RCC 7860 (cell line): ENCODE measurements at regions not wholly inside any gene's neighbourhood (a gene's known extent, or its start where the extent isn't known, plus 50 kb on each side); places are given as distances from the start of the nearest gene placed in this dataset.
"Not testable (repeated sequence)": the region's sequence is repeated elsewhere in the genome, so short reads cannot be mapped to it uniquely, and the experiment has no call there.

ENCODE experiments used
- DNase-seq: peaks from one replicate; pipeline ENCODE4 v3.0.0-alpha.2; 2015; ENCODE audit warnings: low spot score
- FAIRE-seq: peaks from 2 replicates; lab custom pipeline; 2012; peaks lifted over from hg19 to GRCh38; lab: Jason Lieb, UNC

DNA sequence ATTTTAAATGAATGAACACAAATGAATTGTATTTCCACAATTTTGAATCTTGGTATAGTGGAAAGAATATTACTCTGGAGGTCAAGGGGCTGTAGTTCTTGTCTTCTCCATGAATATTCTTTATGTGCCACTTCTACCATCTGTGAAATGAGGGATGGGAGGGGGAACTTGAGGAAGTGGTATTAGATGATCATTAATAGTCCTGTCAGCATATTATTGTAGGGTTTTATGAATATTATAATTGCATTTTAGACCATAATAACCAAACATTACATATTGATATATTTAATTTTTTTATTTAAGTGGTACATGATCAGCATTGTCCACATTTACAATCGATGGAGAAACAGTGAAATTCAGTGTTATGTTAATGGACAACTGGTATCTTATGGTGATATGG lies 205.8 kb downstream of the CCDC74A start:
- not testable (repeated sequence) for FAIRE-seq, DNase-seq

DNA sequence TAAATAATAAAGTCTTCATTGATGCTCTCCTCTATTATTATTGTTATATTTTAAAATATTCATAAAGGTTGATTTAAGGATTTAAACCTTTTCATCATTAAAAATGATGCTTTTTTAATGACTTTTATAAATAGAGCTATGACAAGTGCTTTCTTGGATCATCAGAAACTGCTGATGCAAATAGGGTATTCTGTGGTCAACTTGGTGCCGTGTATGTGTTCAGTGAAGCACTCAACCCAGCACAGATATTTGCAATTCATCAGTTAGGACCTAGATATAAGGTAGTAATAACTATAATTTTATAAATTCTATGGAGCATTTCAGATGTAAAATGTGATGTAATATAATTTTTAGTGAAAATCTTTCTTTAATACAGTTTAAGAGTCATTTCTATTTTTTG lies 208.7 kb downstream of the CCDC74A start:
- not testable (repeated sequence) for FAIRE-seq, DNase-seq

- not testable (repeated sequence) for FAIRE-seq, DNase-seq
Measured at GRCh38 chr2:131738533-131738932, 210.8 kb downstream of the CCDC74A start.

DNA sequence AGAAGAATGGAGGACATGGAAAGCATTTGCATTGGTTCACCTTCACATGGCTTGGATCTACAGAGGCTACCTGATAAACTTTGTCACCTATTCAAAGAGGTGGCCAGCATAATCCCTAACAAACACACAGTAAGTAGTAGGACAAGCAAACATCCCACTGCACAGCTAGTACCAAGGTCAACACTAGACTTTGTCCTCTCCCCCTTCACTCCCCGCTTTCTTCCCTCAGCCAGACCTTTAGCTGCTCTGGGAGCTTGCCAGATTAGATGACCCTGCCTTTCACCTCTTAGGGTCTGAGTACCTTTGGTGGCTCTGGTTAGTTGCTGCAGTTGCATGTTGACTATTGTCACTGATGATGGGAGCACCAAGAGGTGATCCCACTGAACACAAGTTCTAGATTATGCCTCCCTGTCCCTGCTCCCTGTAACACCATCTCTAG lies 211.3 kb downstream of the CCDC74A start:
- DNase-seq, FAIRE-seq: not testable (repeated sequence)

DNA sequence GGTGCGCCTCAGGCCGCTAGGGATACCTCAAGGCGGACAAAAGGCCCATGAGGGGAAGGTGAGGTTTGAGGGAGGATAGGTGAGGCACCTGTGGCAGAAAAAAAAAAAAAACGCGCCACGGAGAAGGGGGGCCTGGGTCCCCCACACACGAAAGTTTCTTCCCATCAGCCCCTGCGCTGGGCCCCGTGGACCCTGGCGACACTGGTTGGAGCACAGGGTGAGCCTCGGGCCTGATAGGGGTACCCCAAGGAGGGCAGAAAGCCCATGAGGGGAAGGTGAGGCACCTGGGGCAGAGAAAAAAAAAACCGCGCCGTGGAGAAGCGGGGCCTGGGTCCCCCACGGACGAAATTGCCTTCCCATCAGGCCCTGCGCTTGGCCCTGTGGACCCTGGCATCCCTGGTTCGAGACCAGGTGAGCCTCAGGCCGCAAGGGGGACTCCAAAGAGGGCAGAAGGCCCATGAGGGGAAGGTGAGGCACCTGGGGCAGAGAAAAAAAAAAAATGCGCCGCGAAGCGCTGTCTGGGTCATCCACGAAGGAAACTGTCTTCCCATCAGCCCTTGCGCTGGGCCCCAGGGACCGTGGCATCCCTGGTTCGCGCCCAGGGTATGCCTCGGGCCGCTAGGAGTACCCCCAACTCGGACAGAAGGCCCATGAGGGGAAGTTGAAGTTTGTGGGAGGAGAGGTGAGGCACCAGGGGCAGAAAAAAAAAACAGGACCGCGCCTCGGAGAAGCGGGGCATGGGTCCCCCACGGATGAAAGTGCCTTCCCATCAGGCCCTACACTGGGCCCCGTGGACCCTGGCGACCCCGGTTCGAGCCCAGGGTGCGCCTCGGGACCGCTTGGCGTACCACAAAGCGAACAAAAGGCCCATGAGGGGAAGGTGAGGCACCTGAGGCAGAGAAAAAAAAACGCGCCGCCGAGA lies 226.2 kb downstream of the CCDC74A start:
- no peak for FAIRE-seq
- DNase-seq = no peak

GRCh38 chr2:131754929-131755720 lies 227.4 kb downstream of the CCDC74A start:
- no peak for FAIRE-seq
- no peak for DNase-seq

DNA sequence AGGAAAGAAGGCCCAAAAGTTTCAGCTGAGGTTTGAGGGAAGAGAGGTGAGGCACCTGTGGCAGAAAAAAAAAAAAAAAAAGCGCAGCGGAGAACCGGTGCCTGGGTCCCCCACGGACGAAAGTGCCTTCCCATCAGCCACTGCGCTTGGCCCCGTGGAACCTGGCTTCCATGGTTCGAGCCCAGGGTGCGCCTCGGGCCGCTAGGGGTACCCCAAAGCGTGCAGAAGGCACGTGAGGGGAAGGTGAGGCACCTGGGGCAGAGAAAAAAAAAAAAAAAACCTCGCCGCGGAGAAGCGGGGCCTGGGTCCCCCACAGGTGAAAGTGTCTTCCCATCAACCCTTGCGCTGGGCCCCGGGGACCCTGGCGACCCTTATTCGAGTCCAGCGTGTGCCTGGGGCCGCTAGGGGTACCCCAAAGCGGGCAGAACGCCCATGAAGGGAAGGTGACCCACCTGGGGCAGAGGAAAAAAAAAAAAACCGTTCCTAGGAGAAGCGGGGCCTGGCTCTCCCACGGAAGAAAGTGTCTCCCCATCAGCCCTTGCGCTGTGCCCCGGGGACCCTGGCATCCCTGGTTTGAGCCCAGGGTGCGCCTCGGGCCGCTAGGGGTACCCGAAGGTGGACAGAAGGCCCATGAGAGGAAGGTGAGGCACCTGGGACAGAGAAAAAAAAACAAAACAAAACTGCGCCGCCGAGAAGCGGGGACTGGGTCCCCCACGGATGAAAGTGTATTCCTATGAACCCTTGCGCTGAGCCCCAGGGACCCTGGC lies 228.6 kb downstream of the CCDC74A start:
- FAIRE-seq (no peak), DNase-seq (no peak)

- FAIRE-seq, DNase-seq: not testable (repeated sequence)
Measured at GRCh38 chr2:131758941-131759340, 231.3 kb downstream of the CCDC74A start.

- FAIRE-seq, DNase-seq: not testable (repeated sequence)
Measured at GRCh38 chr2:131774955-131775555, 247.4 kb downstream of the CCDC74A start.

DNA sequence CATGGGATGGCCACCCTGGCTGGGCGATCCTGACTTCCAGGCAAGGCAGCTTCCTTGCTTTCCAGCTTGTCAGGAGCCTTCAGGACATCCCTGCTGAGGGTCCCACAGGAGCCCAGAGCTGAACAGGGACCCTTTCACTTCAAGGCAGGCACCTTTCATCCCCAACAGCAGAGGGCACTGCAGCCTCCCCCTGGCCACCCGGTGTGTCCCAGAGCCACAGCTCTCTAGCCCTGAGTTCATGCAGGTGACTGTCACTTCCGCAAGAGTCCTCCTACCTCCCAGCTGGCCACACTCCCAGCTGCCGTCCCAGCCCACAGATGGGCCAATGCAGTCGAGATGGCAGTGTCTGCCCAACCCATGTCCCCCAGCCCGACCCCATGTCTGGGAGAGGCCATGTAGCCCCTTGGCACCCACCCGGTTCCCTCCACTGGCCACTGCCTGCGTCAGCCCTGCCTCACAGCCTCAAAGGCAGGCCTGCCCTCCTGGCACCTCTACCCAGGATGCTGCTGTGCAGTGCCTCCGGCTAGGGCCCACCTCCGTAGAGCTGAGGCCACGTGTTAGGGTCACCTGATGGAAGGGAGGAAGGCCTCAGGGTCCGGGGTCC lies 248.3 kb downstream of the CCDC74A start:
- FAIRE-seq = not testable (repeated sequence)

DNA sequence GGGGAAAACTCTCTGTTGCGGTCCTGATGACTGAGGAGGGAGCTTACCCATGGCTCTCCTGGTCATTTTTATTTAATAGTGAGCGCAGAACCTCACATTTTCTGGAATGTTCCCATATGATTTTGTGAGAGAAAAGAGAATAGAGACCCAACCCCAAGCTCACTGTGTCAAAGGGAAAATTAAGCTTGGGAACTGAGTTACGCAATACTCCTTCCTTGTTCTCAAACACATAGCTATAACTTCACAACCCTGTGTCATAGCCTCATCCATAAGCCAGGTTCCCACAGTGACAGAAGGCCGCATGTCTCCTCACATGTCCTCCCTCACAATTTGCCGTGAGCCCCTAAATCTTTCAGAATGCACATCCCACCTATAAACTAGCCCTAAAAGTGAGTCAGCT lies 252.8 kb downstream of the CCDC74A start:
- DNase-seq, FAIRE-seq: not testable (repeated sequence)

More for the DNA sequence above, 248.3 kb downstream of the CCDC74A start:
- DNase-seq = not testable (repeated sequence)

DNA sequence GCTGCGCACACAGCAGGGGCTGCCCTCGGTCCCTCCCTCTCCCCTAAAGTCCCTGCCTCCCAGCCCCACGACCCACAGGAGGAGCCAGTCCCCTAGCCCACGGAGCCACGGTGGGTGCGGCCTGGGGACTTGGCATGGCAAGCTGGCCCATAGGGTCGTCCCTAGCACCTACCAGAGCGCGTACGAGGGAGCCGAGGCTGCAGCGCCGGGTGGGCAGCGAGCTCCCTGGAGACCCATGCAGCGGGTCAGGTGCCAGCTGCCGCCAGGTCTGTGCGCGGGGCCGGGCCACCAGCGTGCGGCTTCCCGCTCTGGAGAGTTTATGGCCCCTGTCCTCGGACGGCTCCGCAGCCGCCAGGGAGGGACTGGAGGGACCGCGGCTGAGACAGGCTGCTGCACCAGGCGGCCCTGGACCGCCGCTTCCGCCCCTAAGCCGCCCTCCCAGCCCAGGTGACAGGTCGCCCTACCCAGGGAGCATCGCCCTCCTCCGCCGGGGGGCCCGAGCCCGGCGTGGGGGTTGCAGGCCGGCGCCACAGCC lies 273.6 kb downstream of the CCDC74A start:
- no peak for FAIRE-seq
- DNase-seq = no peak

- peak; percentile 14 for DNase-seq
- not testable (repeated sequence) for FAIRE-seq
Measured at GRCh38 chr2:131801745-131802350, 274.2 kb downstream of the CCDC74A start.

- DNase-seq, FAIRE-seq: not testable (repeated sequence)
Measured at GRCh38 chr2:131802351-131802836, 274.7 kb downstream of the CCDC74A start.

GRCh38 chr2:131803237-131803636 lies 275.5 kb downstream of the CCDC74A start:
- not testable (repeated sequence) for DNase-seq, FAIRE-seq

DNA sequence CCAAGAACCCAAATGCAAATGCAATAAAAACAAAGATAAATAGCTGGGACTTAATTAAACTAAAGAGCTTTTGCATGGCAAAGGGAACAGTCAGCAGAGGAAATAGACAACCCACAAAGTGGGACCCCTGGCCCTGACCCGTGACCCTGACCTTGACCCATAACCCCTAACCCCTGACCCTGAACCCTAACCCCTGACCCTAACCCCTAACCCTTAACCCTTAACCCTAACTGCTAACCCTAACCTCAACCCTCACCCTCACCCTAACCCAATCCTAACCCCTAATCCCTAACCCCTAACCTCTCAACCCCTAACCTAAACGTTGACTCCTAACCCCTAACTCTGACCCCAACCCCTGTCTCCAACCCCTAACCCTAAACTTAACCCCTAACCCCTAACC lies 284.9 kb downstream of the CCDC74A start:
- not testable (repeated sequence) for FAIRE-seq, DNase-seq

GRCh38 chr2:131813378-131813777 lies 285.7 kb downstream of the CCDC74A start:
- DNase-seq, FAIRE-seq: not testable (repeated sequence)

DNA sequence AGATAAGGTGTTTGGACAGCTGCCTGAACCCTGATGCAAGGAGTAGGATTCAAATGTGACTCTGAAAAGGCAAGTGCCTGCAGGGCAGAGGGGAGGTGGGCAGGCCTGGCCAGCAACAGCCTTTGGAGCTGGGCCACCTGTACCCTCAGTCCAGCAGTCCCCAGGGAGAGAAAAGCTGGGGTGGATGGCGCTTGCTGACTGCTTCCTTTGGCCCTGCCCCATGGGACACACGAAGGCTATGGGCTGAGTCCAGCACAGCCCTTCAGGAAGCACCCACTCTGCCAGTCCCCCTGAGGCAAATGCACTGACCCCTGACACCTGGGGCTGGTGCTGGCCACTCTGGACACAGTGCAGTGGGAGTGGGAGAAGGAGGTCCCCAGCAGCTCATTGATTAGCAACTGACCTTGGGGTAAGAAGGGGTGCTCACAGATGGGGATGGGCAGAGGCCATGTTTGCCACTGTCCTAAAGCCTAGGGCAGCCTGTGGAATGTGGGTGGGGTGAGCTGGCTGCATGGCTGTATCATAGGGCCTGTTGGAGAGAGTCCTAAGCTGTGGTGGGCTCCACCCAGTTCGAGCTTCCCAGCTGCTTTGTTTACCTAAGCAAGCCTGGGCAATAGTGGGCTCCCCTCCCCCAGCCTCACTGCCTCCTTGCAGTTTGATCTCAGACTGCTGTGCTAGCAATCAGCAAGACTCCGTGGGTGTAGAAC lies 290.7 kb downstream of the CCDC74A start:
- FAIRE-seq = not testable (repeated sequence)

More for the DNA sequence above, 290.7 kb downstream of the CCDC74A start:
- not testable (repeated sequence) for DNase-seq
